Transverse colon (tissue), 4 donors: ENCODE measurements at regions not wholly inside any gene's neighbourhood (a gene's known extent, or its start where the extent isn't known, plus 50 kb on each side); places are given as distances from the start of the nearest gene placed in this dataset.

ENCODE experiments used
- CTCF ChIP-seq, 5 experiments: fragments of 200-600 bp in 3 of 5; fragments of 450-650 bp in 2 of 5; sonication (generic) in 3 of 5; IDR thresholded peaks; 1 replicate in 2 of 5; 2 replicates in 3 of 5; pipeline ENCODE4 v1.5.1; 2016 to 2017; ENCODE audit warnings: antibody characterized with exemption in 5 of 5, inconsistent platforms in 3 of 5, mild to moderate bottlenecking in 2 of 5, moderate library complexity in 1 of 5
- POLR2AphosphoS5 ChIP-seq, 3 donors: sonication (generic); formaldehyde crosslinking; IDR thresholded peaks; one replicate each; pipeline ENCODE4 v1.6.1; 2016; ENCODE audit warnings: antibody characterized with exemption in 3 of 3

- TF ChIP-seq CTCF (IDR thresholded peaks at IDR 0.05) (no peak), POLR2AphosphoS5 (IDR thresholded peaks at IDR 0.05) (no peak)
Observed at GRCh38 chr7:24440892-24441291, 132.4 kb upstream of the PALS2 start.
